ENCODE measurements at regions not wholly inside any gene's neighbourhood (a gene's known extent, or its start where the extent isn't known, plus 50 kb on each side); places are given as distances from the start of the nearest gene placed in this dataset.
A peak's percentile ranks its signal among the peaks of the same experiment; 100 is the strongest.

DNA sequence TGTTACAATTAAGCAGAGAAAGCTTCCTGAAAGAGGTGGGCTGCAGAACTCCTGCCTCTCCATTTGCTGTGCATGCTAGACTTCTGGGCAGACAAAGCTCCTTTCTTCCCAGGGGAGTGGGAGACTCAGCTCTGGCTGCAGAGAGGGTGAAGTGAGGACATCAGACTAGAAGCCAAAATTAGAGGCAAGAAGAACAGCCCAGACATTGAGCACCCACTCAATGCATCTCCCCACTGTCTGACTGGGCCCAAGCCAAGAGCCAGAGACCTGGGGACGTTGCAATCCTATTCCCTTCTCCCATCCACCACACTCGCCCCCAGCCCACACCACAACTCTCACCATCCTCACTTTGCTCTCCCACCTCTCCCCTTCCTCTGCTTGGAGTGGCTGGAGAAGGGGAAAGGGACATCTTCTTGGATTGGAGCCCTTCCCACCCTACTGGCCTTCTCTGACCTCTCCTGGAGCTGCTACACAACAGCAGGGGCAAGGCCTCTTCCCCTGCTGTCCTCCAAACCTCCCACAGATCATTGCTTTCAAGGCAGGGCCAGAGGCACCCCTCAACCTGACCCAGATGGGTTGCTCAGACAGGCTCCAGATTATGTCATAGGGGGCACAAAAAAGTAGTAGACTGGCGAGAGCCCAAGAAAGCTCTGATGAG, 477.7 kb upstream of the CADM1 start:
- Histone ChIP-seq H3K79me2 (ENCODE audit: insufficient read depth, low read length) (no peaks in the 10 kb centered on the region), H3K4me2 (replicated peaks; ENCODE audit: extremely low read depth, low read length, poor library complexity, severe bottlenecking) (no peak overlapping the region), H3K4me3 (replicated peaks in 1 of 3; ENCODE audit: low read depth in 2 of 3, low read length in 3 of 3) (no peak overlapping the region), H2AFZ (ENCODE audit: insufficient read depth, low read depth, low read length, poor library complexity, severe bottlenecking) (no peak overlapping the region), H3K4me1 (ENCODE audit: control insufficient read depth in 1 of 2, insufficient read depth in 2 of 2, low read length in 2 of 2) (no peaks in the 10 kb centered on the region), H3K27me3 (ENCODE audit: control insufficient read depth in 2 of 2, insufficient read depth in 2 of 2, low read length in 2 of 2) (peaks cover 0 to 4% of the 10 kb centered on the region in 2 donors), H3K36me3 (replicated peaks in 1 of 2; ENCODE audit: control insufficient read depth in 1 of 2, insufficient read depth in 2 of 2, low read length in 2 of 2) (no peaks in the 10 kb centered on the region), H4K20me1 (ENCODE audit: insufficient read depth, low read length) (no peaks in the 10 kb centered on the region), H3K9me3 (replicated peaks in 1 of 2; ENCODE audit: control insufficient read depth in 1 of 2, insufficient read depth in 1 of 2, low read length in 2 of 2) (no peaks in the 10 kb centered on the region), H3K27ac (ENCODE audit: low read depth in 1 of 2, low read length in 2 of 2) (no peak overlapping the region), H3K9ac (ENCODE audit: insufficient read depth, low read length, poor library complexity, severe bottlenecking) (no peak overlapping the region)
- H3K4me1 Mint-ChIP-seq: no peaks in the 10 kb centered on the region
- peaks cover 0 to 2% (median 0%) of the 10 kb centered on the region in 7 donors for H3K9me3 Mint-ChIP-seq
- peak overlapping the region in 1 of 7 donors; percentile 43 for H3K27ac Mint-ChIP-seq
- WGBS (ENCODE audit: insufficient coverage): 89% methylated on average over 3 of the region's 3 CpGs
- intact Hi-C loops (cut with micrococcal nuclease): no loop called here
- DNase-seq: no peak
- no peaks in the 10 kb centered on the region for H3K36me3 Mint-ChIP-seq
- H3K27me3 Mint-ChIP-seq (ENCODE audit: low read depth in 3 of 3): peaks cover 2 to 12% (median 10%) of the 10 kb centered on the region in 3 donors
- no peak overlapping the region for H3K4me3 Mint-ChIP-seq
- TF ChIP-seq, protein P1, sequence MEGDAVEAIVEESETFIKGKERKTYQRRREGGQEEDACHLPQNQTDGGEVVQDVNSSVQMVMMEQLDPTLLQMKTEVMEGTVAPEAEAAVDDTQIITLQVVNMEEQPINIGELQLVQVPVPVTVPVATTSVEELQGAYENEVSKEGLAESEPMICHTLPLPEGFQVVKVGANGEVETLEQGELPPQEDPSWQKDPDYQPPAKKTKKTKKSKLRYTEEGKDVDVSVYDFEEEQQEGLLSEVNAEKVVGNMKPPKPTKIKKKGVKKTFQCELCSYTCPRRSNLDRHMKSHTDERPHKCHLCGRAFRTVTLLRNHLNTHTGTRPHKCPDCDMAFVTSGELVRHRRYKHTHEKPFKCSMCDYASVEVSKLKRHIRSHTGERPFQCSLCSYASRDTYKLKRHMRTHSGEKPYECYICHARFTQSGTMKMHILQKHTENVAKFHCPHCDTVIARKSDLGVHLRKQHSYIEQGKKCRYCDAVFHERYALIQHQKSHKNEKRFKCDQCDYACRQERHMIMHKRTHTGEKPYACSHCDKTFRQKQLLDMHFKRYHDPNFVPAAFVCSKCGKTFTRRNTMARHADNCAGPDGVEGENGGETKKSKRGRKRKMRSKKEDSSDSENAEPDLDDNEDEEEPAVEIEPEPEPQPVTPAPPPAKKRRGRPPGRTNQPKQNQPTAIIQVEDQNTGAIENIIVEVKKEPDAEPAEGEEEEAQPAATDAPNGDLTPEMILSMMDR (IDR thresholded peaks at IDR 0.05): no peak

DNA sequence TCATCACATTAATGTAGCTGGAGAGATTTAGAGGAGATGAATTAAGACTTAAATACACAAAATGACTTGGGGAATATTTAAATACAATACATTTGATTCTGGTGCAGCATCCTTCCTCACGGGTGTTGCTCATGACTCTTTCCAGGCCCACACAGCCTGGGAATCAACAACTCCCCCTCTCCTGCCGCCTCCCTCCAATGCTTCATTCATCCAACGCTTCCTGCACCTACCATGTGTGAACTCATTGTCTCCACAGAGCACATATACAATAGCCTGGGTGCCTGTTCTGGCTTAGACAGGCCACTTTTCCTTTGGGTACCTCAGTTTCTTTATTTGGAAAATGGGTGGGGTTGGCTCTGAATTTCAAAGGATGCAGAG, 476.9 kb upstream of the CADM1 start:
- H2AFZ ChIP-seq (ENCODE audit: insufficient read depth, low read depth, low read length, poor library complexity, severe bottlenecking): no peak overlapping the region
- Mint-ChIP-seq H3K4me1 (peaks cover under 1% of the 10 kb centered on the region), H3K9me3 (peaks cover 0 to 2% (median 0%) of the 10 kb centered on the region in 7 donors), H3K36me3 (no peaks in the 10 kb centered on the region), H3K27me3 (ENCODE audit: low read depth in 3 of 3) (peaks cover 6 to 18% (median 17%) of the 10 kb centered on the region in 3 donors), H3K27ac (peak overlapping the region in 1 of 7 donors; percentile 49), H3K4me3 (no peak overlapping the region)
- DNase-seq: no peak
- no peak overlapping the region for H3K9ac ChIP-seq (ENCODE audit: insufficient read depth, low read length, poor library complexity, severe bottlenecking)
- no peak overlapping the region for H3K27ac ChIP-seq (ENCODE audit: low read depth in 1 of 2, low read length in 2 of 2)
- intact Hi-C loops (cut with micrococcal nuclease): no loop called here
- no peak overlapping the region for H3K4me2 ChIP-seq (replicated peaks; ENCODE audit: extremely low read depth, low read length, poor library complexity, severe bottlenecking)
- no peaks in the 10 kb centered on the region for H4K20me1 ChIP-seq (ENCODE audit: insufficient read depth, low read length)
- WGBS (ENCODE audit: insufficient coverage): 86% methylated on average over 2 of the region's 3 CpGs
- H3K36me3 ChIP-seq (replicated peaks in 1 of 2; ENCODE audit: control insufficient read depth in 1 of 2, insufficient read depth in 2 of 2, low read length in 2 of 2): no peaks in the 10 kb centered on the region
- H3K79me2 ChIP-seq (ENCODE audit: insufficient read depth, low read length): no peaks in the 10 kb centered on the region
- H3K27me3 ChIP-seq (ENCODE audit: control insufficient read depth in 2 of 2, insufficient read depth in 2 of 2, low read length in 2 of 2): peaks cover 4 to 11% of the 10 kb centered on the region in 2 donors
- TF ChIP-seq, protein P1 (IDR thresholded peaks at IDR 0.05): no peak
- H3K4me1 ChIP-seq (ENCODE audit: control insufficient read depth in 1 of 2, insufficient read depth in 2 of 2, low read length in 2 of 2): no peaks in the 10 kb centered on the region
- H3K4me3 ChIP-seq (replicated peaks in 1 of 3; ENCODE audit: low read depth in 2 of 3, low read length in 3 of 3): no peak overlapping the region
- no peaks in the 10 kb centered on the region for H3K9me3 ChIP-seq (replicated peaks in 1 of 2; ENCODE audit: control insufficient read depth in 1 of 2, insufficient read depth in 1 of 2, low read length in 2 of 2)

Data from CD14-positive monocyte (primary cell).